Karpas-422 (cell line): ENCODE measurements at regions not wholly inside any gene's neighbourhood (a gene's known extent, or its start where the extent isn't known, plus 50 kb on each side); places are given as distances from the start of the nearest gene placed in this dataset.

Source experiments
- DNase-seq: peaks from one replicate; pipeline ENCODE4 v3.0.0-alpha.2; 2015
- H2AFZ ChIP-seq: fragments of 200-600 bp; sonication (generic); 2 replicates; pipeline ENCODE4 v1.6.1; 2014; ENCODE audit warnings: antibody characterized with exemption, low read length, mixed read lengths
- H3K27ac ChIP-seq: fragments of 200-600 bp; sonication (generic); 2 replicates; pipeline ENCODE4 v1.5.1; 2014; ENCODE audit warnings: mild to moderate bottlenecking, low read length, moderate library complexity
- H3K27me3 ChIP-seq: fragments of 200-600 bp; sonication (generic); 2 replicates; pipeline ENCODE4 v1.6.1; 2014; ENCODE audit warnings: low read length, mixed read lengths
- H3K36me3 ChIP-seq: fragments of 200-600 bp; sonication (generic); 2 replicates; pipeline ENCODE4 v1.6.1; 2014; ENCODE audit warnings: low read length, mixed read lengths; ENCODE audit not compliant: insufficient read depth
- H3K4me1 ChIP-seq: fragments of 200-600 bp; sonication (generic); 2 replicates; pipeline ENCODE4 v1.6.1; 2014; ENCODE audit warnings: mild to moderate bottlenecking, low read length, mixed read lengths
- H3K4me2 ChIP-seq: fragments of 200-600 bp; sonication (generic); 2 replicates; pipeline ENCODE4 v1.6.1; 2014; ENCODE audit warnings: low read length, low read depth, mild to moderate bottlenecking; ENCODE audit not compliant: poor library complexity, severe bottlenecking
- H3K4me3 ChIP-seq: fragments of 200-600 bp; sonication (generic); 2 replicates; pipeline ENCODE4 v1.5.1; 2014; ENCODE audit warnings: mild to moderate bottlenecking, antibody characterized with exemption, low read length, mixed read lengths
- H3K79me2 ChIP-seq: fragments of 200-600 bp; sonication (generic); 2 replicates; pipeline ENCODE4 v1.6.1; 2014; ENCODE audit warnings: mild to moderate bottlenecking, low read length, mixed read lengths
- H3K9ac ChIP-seq: fragments of 200-600 bp; sonication (generic); 2 replicates; pipeline ENCODE4 v1.6.0; 2014; ENCODE audit warnings: low read length
- H3K9me2 ChIP-seq: fragments of 200-600 bp; sonication (generic), shearing (Covaris generic); replicated peaks from 2 replicates; pipeline ENCODE4 v1.6.0; 2014; ENCODE audit warnings: mild to moderate bottlenecking, low read length, moderate library complexity; ENCODE audit not compliant: insufficient read depth
- H3K9me3 ChIP-seq: fragments of 300-700, 200-600 bp; sonication (generic); 2 replicates; pipeline ENCODE4 v1.6.1; 2014; ENCODE audit warnings: low read length, mixed read lengths
- H4K20me1 ChIP-seq: fragments of 200-600 bp; sonication (generic); 2 replicates; pipeline ENCODE4 v1.6.1; 2014; ENCODE audit warnings: mild to moderate bottlenecking, antibody characterized with exemption, low read length, low read depth; ENCODE audit not compliant: insufficient read depth

DNA sequence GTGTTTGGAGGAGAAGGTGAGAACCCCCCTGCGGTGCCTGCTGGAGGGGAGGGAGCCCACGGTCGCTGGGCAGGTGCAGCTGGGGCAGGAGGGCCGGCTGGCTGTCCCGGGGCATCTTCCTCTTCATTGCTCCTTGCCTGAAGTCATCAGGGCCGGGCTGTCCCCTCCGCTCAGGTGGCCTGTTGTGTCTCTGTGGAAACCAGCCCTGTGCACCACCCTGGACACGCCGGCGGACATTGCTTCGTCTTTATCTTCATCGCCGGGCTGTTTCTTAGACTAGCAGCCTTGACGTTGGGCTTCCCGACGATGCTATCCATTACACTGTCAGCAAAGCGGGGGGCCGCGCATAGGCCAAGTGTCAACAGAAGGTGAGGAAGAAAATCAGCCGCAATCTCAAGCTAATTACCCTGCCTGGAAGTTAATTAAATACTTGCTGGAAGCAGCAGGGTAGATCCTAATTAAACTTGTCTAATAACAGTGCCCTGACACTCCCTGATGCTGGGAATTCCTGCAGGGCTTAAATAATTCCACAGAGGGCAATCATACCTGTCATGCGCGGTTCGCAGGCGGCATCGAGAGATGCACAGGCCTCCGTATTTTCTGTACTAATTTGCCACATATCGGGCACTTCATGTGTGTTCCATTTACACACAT, 111.4 kb upstream of the SOX1 start:
- Histone ChIP-seq H4K20me1 (no peaks in the 10 kb centered on the region), H2AFZ (no peak overlapping the region), H3K9me2 (0 out of 2 replicates have a peak, but pooled peaks cover 3% of the 10 kb centered on the region), H3K27ac (no peak overlapping the region), H3K4me3 (no peak overlapping the region), H3K36me3 (no peaks in the 10 kb centered on the region), H3K4me2 (no peak overlapping the region), H3K9ac (no peak overlapping the region), H3K79me2 (no peaks in the 10 kb centered on the region), H3K9me3 (no peaks in the 10 kb centered on the region), H3K4me1 (no peaks in the 10 kb centered on the region), H3K27me3 (no peaks in the 10 kb centered on the region)
- no peak for DNase-seq

DNA sequence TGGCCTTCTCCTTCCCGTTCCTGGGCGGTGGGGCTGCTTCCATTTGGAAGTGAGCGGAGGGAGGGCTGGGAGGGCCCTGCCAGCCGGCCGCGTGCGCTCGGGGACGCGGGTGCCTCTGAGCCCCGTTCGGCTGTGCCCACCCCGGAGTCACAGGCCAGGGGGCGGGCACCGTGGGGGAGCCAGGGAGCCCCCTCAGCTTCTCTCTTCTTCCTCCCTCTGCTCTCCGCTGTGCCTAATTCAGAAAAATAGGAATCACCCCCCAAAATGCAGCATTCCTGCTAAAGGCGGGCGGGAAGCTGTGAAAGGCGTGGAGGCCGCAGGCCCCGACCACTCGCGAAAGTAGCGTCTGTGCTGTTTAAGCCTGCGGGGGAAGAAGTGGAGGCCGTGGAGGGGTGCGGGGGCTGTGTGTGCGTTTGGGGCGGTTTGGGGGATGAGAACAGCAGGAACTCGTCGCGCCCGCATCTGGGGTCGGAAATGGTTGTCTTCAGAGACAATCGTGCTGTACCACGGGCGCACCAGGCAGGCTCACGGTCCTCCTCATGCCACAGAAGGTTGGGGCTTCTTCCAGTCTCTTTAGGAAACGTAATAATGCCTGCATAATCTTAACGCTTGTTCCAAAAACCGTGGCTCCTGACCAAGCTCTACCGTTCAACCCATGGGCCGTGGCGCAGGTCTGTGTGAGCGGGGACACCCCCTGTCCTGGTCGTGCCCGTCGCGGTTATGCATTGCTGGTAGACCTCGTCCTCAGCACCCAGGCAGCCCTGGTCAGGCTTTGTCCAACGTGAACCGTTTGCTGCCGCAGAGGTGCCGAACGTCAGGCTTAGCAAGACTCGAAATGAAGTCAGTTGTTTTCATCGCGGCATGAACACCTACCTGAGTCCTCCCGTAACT, 110.4 kb upstream of the SOX1 start:
- no peaks in the 10 kb centered on the region for H3K79me2 ChIP-seq
- no peak overlapping the region for H3K4me3 ChIP-seq
- no peaks in the 10 kb centered on the region for H3K36me3 ChIP-seq
- no peaks in the 10 kb centered on the region for H3K27me3 ChIP-seq
- no peak overlapping the region for H3K4me2 ChIP-seq
- H3K9me2 ChIP-seq = 0 out of 2 replicates have a peak, but pooled peaks cover 3% of the 10 kb centered on the region
- H3K9ac ChIP-seq = no peak overlapping the region
- no peaks in the 10 kb centered on the region for H4K20me1 ChIP-seq
- H3K9me3 ChIP-seq = no peaks in the 10 kb centered on the region
- no peaks in the 10 kb centered on the region for H3K4me1 ChIP-seq
- no peak overlapping the region for H3K27ac ChIP-seq
- no peak overlapping the region for H2AFZ ChIP-seq
- no peak for DNase-seq

DNA sequence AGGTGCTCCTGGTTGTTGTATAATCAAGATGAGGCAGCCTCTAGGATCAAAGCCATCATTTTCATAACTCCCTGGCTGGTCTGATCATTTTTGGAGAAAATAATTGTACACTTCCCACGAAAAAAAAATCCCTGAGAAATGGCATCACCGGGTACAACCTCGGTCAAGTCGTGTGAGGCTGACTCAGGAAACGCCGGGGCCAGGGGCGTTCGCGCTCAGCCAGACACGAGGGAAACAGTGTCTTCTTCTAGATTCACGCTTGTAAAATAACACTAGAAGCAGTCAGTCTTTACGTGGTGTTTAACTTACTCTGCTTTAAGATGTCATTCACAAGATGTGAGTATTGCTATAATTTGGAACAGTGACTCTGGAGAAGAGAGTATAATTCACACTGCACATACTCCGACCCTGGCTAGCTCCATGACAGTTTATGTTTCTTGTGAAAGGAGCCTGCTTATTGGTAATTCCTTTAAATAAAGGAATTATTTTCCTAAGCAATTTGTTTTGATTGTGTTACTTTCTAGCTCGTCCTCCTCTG, 109.0 kb upstream of the SOX1 start:
- H2AFZ ChIP-seq = no peak overlapping the region
- H3K4me3 ChIP-seq = no peak overlapping the region
- H3K4me1 ChIP-seq = no peaks in the 10 kb centered on the region
- no peaks in the 10 kb centered on the region for H3K79me2 ChIP-seq
- no peaks in the 10 kb centered on the region for H3K36me3 ChIP-seq
- no peak for DNase-seq
- H3K9me3 ChIP-seq = no peaks in the 10 kb centered on the region
- 0 out of 2 replicates have a peak, but pooled peaks cover 3% of the 10 kb centered on the region for H3K9me2 ChIP-seq
- H3K4me2 ChIP-seq = no peak overlapping the region
- H3K27me3 ChIP-seq = no peaks in the 10 kb centered on the region
- no peak overlapping the region for H3K27ac ChIP-seq
- no peaks in the 10 kb centered on the region for H4K20me1 ChIP-seq
- no peak overlapping the region for H3K9ac ChIP-seq

DNA sequence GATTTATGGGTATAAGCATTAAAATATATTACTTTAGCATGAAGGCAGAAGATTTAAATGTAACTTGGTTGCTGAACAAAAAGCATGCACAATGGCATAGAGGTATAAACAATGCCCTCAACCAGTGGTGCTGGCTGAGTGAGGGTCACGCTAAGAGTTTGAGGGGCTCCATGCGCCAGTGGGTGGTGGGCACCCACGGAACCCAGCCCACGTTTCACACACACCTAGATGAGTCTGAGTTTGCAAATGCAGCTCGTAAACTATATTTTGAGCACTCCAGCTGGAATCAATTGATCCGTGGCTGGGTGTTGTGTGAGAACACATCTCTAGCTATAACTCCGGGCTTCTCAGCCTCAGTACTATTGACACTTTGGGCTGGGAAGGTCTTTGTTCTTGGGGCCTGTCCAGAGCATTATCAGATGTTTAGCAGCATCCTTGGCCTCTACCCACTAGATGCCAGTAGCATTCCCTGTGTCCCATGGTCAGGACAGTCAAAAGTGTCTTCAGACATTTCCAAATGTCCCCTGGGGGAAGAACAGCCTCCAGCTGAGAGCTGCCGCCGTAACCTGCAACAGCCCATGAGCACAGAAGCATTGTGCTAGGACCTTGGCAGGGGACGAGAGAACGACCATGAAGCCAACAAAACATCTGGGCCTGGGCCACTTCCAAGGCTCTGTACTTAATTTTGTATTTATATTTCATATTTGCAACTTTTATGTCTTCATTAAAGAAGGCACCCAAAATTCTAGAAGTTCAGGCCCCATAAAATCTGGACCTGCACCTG, 108.1 kb upstream of the SOX1 start:
- no peak overlapping the region for H2AFZ ChIP-seq
- no peak overlapping the region for H3K4me3 ChIP-seq
- DNase-seq = no peak
- H3K79me2 ChIP-seq = no peaks in the 10 kb centered on the region
- H3K4me1 ChIP-seq = no peaks in the 10 kb centered on the region
- H3K27me3 ChIP-seq = no peaks in the 10 kb centered on the region
- no peaks in the 10 kb centered on the region for H3K9me3 ChIP-seq
- no peaks in the 10 kb centered on the region for H3K36me3 ChIP-seq
- H3K9ac ChIP-seq = no peak overlapping the region
- 0 out of 2 replicates have a peak, but pooled peaks cover 3% of the 10 kb centered on the region for H3K9me2 ChIP-seq
- no peaks in the 10 kb centered on the region for H4K20me1 ChIP-seq
- H3K4me2 ChIP-seq = no peak overlapping the region
- no peak overlapping the region for H3K27ac ChIP-seq

DNA sequence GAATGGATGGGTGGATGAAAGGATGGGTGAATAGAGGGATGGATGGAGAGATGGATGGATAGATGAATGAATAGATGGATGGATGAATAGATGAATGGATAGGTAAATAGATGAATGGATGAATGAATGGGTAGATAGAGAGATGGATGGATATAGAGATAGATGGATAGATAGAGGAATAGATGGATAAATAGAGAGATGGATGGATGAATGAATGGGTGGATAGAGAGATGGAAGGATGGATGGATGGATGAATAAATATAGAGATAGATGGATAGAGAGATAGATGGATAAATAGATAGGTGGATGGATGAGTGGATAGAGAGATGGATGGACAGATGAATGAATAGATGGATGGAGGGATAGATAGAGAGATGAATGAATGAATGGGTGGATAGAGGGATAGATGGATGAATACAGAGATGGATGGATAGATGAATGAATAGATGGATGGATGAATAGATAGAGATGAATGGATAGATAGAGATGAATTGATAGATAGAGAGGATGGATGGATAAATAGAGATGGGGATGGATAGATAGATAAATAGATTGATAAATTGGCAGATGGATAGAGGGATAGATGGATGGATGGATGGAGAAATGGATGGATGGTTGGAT, 106.7 kb upstream of the SOX1 start:
- no peaks in the 10 kb centered on the region for H3K4me1 ChIP-seq
- H4K20me1 ChIP-seq = no peaks in the 10 kb centered on the region
- H3K36me3 ChIP-seq = no peaks in the 10 kb centered on the region
- no peak for DNase-seq
- H3K79me2 ChIP-seq = no peaks in the 10 kb centered on the region
- 0 out of 2 replicates have a peak, but pooled peaks cover 3% of the 10 kb centered on the region for H3K9me2 ChIP-seq
- no peaks in the 10 kb centered on the region for H3K9me3 ChIP-seq
- H3K9ac ChIP-seq = no peak overlapping the region
- no peak overlapping the region for H3K27ac ChIP-seq
- no peaks in the 10 kb centered on the region for H3K27me3 ChIP-seq
- no peak overlapping the region for H3K4me3 ChIP-seq
- no peak overlapping the region for H2AFZ ChIP-seq
- H3K4me2 ChIP-seq = no peak overlapping the region

DNA sequence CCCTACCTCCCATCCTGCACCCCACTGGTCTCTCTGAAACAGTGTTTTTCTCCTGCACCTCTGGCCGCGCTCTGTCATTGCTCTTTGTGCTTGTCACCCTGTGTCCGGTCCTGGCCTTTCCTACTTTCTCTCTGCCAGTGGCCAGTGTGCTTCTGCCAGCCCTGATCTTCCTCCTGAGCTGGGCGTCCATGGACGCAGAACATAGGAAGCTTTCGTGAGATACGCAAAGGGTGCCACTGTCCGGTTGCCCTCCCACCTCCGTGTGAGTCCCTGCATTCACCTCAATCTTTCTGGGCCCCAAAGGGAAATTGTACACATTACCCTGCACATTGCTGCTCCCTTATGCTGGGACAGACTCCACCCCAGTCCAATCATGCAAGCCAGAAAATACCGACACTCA, 105.7 kb upstream of the SOX1 start:
- no peaks in the 10 kb centered on the region for H3K36me3 ChIP-seq
- no peak for DNase-seq

DNA sequence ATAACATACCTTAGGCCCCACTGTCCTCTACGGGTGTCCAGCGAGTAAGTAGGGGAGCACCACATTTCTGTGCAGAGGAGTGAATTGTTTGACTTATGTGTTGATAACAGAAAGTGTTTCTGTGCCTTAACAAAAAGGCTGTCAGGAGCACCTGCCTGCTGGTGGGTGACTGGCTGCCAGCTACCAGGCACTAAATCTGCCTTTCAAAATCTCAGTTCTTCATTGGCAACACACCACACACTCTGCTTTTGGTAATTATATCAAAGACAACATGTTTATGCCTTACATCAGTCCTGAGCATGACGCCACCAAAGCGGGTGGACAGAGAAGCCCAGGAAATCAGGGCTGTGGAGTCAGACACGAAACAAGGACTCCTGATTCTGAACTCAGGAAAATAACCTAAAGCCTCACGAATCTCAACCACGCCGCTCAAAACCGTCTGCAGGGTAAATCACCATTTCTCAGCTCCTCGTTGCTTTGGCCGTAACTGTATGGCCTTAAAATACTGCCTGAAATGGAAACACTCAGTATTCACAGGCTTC, 105.2 kb upstream of the SOX1 start:
- no peaks in the 10 kb centered on the region for H4K20me1 ChIP-seq
- no peaks in the 10 kb centered on the region for H3K79me2 ChIP-seq
- H3K4me3 ChIP-seq = no peak overlapping the region
- no peak overlapping the region for H3K4me2 ChIP-seq
- 0 out of 2 replicates have a peak, but pooled peaks cover 3% of the 10 kb centered on the region for H3K9me2 ChIP-seq
- no peaks in the 10 kb centered on the region for H3K36me3 ChIP-seq
- H3K4me1 ChIP-seq = no peaks in the 10 kb centered on the region
- no peak overlapping the region for H3K9ac ChIP-seq
- H3K9me3 ChIP-seq = no peaks in the 10 kb centered on the region
- H2AFZ ChIP-seq = no peak overlapping the region
- H3K27ac ChIP-seq = no peak overlapping the region
- H3K27me3 ChIP-seq = no peaks in the 10 kb centered on the region
- DNase-seq = no peak

More for the DNA sequence above, 105.7 kb upstream of the SOX1 start:
- no peak overlapping the region for H3K27ac ChIP-seq
- H3K4me1 ChIP-seq = no peaks in the 10 kb centered on the region
- H4K20me1 ChIP-seq = no peaks in the 10 kb centered on the region
- no peak overlapping the region for H3K9ac ChIP-seq
- no peaks in the 10 kb centered on the region for H3K9me3 ChIP-seq
- H3K4me3 ChIP-seq = no peak overlapping the region
- H3K79me2 ChIP-seq = no peaks in the 10 kb centered on the region
- H3K4me2 ChIP-seq = no peak overlapping the region
- H3K9me2 ChIP-seq = 0 out of 2 replicates have a peak, but pooled peaks cover 3% of the 10 kb centered on the region
- no peak overlapping the region for H2AFZ ChIP-seq
- no peaks in the 10 kb centered on the region for H3K27me3 ChIP-seq
